ENCODE measurements at regions not wholly inside any gene's neighbourhood (a gene's known extent, or its start where the extent isn't known, plus 50 kb on each side); places are given as distances from the start of the nearest gene placed in this dataset.

- no peak overlapping the region for H3K4me3 ChIP-seq (ENCODE audit: low read depth, low read length)
- TF ChIP-seq CTCF (IDR thresholded peaks at IDR 0.05; ENCODE audit: low read depth, low read length) = no peak
Measured at GRCh38 chr13:83825676-83826075, 56.6 kb downstream of the SLITRK1 start.

GRCh38 chr13:83824560-83824959, 57.7 kb downstream of the SLITRK1 start:
- no peak for TF ChIP-seq CTCF (IDR thresholded peaks at IDR 0.05; ENCODE audit: low read depth, low read length)
- H3K4me3 ChIP-seq (ENCODE audit: low read depth, low read length) = no peak overlapping the region

- TF ChIP-seq CTCF (IDR thresholded peaks at IDR 0.05; ENCODE audit: low read depth, low read length) = no peak
- no peak overlapping the region for H3K4me3 ChIP-seq (ENCODE audit: low read depth, low read length)
Measured at GRCh38 chr13:83824120-83824519, 58.2 kb downstream of the SLITRK1 start.

- no peak for TF ChIP-seq CTCF (IDR thresholded peaks at IDR 0.05; ENCODE audit: low read depth, low read length)
- no peak overlapping the region for H3K4me3 ChIP-seq (ENCODE audit: low read depth, low read length)
Measured at GRCh38 chr13:83819611-83820010, 62.7 kb downstream of the SLITRK1 start.

- no peak overlapping the region for H3K4me3 ChIP-seq (ENCODE audit: low read depth, low read length)
- no peak for TF ChIP-seq CTCF (IDR thresholded peaks at IDR 0.05; ENCODE audit: low read depth, low read length)
Measured at GRCh38 chr13:83819156-83819555, 63.1 kb downstream of the SLITRK1 start.

GRCh38 chr13:83816081-83816480, 66.2 kb downstream of the SLITRK1 start:
- H3K4me3 ChIP-seq (ENCODE audit: low read depth, low read length) = no peak overlapping the region
- TF ChIP-seq CTCF (IDR thresholded peaks at IDR 0.05; ENCODE audit: low read depth, low read length) = no peak

GRCh38 chr13:83815598-83815997, 66.7 kb downstream of the SLITRK1 start:
- no peak overlapping the region for H3K4me3 ChIP-seq (ENCODE audit: low read depth, low read length)
- no peak for TF ChIP-seq CTCF (IDR thresholded peaks at IDR 0.05; ENCODE audit: low read depth, low read length)

All from WI38 (cell line).